Suprapubic skin (tissue), 4 donors: ENCODE measurements at regions not wholly inside any gene's neighbourhood (a gene's known extent, or its start where the extent isn't known, plus 50 kb on each side); places are given as distances from the start of the nearest gene placed in this dataset.
"Not testable (repeated sequence)": the region's sequence is repeated elsewhere in the genome, so short reads cannot be mapped to it uniquely, and the experiment has no call there.

Experiments used
- POLR2A ChIP-seq, 2 donors: fragments of 450-650 bp; IDR thresholded peaks; one replicate each; pipeline ENCODE4 v1.6.1; 2017; ENCODE audit warnings: antibody characterized with exemption in 2 of 2, mild to moderate bottlenecking in 2 of 2, moderate library complexity in 2 of 2
- POLR2AphosphoS5 ChIP-seq, 3 donors: sonication (generic); formaldehyde crosslinking; IDR thresholded peaks; one replicate each; pipeline ENCODE4 v1.6.1; 2017; ENCODE audit warnings: antibody characterized with exemption in 3 of 3
- TF ChIP-seq, protein P1 (sequence below), 2 donors: fragments of 200-600 bp in 1 of 2; fragments of 450-650 bp in 1 of 2; sonication (generic) in 1 of 2; IDR thresholded peaks; one replicate each; pipeline ENCODE4 v1.5.1; 2016 to 2019; ENCODE audit warnings: antibody characterized with exemption in 2 of 2, mild to moderate bottlenecking in 1 of 2, moderate library complexity in 1 of 2

DNA sequence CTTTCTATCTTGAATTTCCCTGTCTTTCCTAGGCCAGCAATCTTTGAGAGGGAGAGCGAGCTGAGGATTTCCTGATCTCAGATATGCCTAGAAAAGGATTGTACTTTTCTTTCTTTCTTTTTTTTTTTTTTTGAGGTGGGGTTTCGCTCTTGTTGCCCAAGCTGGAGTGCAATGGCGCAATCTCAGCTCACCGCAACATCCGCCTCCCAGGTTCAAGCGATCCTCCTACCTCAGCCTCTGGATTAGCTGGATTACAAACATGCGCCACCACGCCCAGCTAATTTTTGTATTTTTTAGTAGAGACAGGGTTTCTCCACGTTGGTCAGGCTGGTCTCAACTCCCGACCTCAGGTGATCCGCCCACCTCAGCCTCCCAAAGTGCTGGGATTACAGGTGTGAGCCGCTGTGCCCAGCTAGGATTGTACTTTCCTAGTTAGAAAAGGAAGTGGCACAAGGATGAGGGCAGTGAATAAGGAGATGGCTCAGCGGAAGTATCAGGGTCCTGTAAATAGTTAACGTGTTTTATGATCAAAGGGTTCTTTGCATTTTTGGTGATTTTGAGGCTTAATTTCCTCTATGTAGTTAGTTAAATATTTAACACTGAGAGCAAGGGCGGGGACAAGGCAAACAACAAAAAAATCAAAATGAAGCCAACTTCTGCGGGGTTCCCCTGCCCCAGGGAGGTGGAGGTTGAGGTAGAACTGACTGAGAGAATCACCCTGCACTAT lies 124.6 kb downstream of the LRRC37A3 start:
- TF ChIP-seq, protein P1, sequence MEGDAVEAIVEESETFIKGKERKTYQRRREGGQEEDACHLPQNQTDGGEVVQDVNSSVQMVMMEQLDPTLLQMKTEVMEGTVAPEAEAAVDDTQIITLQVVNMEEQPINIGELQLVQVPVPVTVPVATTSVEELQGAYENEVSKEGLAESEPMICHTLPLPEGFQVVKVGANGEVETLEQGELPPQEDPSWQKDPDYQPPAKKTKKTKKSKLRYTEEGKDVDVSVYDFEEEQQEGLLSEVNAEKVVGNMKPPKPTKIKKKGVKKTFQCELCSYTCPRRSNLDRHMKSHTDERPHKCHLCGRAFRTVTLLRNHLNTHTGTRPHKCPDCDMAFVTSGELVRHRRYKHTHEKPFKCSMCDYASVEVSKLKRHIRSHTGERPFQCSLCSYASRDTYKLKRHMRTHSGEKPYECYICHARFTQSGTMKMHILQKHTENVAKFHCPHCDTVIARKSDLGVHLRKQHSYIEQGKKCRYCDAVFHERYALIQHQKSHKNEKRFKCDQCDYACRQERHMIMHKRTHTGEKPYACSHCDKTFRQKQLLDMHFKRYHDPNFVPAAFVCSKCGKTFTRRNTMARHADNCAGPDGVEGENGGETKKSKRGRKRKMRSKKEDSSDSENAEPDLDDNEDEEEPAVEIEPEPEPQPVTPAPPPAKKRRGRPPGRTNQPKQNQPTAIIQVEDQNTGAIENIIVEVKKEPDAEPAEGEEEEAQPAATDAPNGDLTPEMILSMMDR (IDR thresholded peaks at IDR 0.05) = not testable (repeated sequence)
- not testable (repeated sequence) for TF ChIP-seq POLR2AphosphoS5, POLR2A (IDR thresholded peaks at IDR 0.05)
